GM19238 (cell line): ENCODE measurements at regions not wholly inside any gene's neighbourhood (a gene's known extent, or its start where the extent isn't known, plus 50 kb on each side); places are given as distances from the start of the nearest gene placed in this dataset.
"Not testable (repeated sequence)": the region's sequence is repeated elsewhere in the genome, so short reads cannot be mapped to it uniquely, and the experiment has no call there.

Source experiments
- DNase-seq: peaks from one replicate; pipeline ENCODE4 v3.0.0; 2011; ENCODE audit warnings: low spot score; ENCODE audit not compliant: insufficient read length

DNA sequence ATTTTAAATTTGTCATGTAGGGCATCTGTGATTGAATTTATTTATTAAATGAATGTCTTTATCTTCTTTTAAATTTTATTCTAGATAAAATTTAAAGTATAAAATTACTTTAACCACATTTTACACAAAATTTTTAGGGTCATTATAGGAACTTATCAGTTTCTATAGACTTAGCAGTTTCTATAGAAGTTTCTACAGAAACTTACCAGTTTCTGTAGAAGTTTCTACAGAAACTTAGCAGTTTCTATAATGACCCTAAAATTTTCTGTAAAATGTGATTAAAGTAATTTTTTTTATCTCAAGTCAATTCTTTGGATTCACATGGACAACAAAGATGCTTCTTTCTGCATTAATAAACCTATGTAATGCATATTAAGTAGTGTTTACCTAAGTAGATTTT lies 565.9 kb upstream of the TECRL start:
- DNase-seq, result no peak

DNA sequence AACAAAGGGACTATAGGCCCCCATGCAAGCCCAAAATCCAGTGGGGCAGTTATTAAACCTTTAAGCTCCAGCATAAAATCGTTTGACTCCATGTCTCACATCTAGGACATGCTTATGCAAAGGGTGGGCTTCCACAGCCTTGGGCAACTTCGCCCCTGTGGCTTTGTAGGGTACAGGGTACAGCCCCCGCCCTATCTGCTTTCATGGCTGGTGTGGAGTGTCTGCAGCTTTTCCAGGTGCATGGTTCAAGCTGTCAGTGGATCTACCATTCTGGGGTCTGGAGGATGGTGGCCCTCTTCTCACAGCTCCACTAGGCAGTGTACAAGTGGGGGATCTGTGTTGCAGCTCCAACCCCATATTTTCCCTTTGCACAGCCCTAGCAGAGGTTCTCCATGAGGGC lies 559.8 kb upstream of the TECRL start:
- DNase-seq, result no peak

DNA sequence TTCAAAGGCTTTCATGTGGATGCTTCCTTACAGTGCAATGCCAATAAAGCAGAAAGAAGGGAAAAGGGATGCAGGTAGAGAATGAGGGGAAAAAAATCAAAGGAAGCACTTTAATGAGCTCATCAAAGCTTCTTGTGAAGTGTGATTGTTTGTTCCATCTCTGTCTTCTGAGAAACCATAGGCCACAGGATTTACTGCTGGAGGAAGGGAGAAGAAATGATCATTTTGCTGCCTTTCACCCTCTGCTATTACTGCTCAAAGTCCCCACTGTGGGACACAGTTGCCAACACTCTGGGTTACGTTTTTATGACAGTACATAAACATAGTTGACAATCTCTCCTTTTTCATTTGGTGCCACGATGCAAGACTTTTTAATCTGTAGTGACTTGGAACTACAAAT lies 558.0 kb upstream of the TECRL start:
- DNase-seq, result no peak

DNA sequence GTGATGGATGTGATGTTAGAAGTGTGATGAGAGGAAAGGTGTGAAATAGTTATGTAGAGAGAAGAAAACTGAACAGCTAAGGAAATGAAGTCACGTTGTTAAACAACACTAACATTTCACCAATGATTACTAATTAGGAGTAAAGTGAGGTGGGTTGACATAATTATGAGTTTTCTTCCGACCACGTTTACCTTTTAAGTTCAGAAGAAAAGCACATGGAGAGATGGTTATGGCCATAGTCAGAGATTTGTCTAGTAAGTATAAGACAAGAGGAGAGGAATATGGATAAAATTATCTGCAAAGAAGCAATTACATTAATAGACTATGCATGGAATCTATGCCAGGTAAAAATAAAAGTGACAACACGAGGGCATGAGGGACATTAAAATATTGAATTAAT lies 551.3 kb upstream of the TECRL start:
- no peak for DNase-seq

DNA sequence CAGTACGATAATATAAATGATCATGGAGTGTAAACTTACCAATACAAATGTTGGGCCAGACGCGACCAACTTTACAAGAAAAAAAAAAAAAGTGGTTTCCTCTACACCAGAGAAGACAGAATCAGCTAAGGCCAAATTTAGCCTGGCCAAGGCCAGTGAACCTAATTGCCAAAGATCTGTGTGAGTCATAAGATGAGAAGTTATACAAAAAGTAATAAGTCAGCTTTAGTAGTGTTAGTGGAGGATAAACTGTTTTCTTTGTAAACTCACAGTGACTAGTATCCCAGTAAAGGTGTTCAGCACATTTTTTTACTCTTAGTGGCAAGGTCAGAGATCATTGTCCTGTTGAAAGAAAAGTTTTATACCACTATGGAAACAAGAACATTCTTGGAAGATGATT lies 531.4 kb upstream of the TECRL start:
- no peak for DNase-seq

DNA sequence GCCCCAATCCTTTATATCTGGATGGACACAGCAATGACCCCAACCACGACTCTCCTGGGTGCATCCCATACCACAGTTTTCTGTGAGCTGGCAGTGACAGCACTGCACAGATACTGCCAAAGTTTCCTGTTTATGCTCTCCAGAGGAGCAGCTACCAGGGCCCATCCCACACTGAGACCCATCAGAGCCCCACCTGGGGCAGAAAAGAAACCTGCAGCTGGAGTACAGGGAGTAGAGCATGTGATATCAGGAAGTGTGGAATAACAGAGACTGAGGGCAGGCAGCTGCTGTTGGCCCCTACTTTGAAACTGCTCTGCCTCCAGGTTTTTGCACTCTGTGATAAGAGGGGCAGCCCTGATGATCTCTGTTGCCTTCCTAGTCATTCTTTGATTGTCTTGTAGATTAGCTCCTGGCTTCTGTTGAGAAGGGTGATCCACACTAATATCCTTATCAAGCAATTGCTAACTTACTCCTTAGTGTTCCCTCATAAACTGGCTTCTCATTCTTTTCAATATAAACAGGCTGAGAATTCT lies 526.3 kb upstream of the TECRL start:
- DNase-seq, result no peak

DNA sequence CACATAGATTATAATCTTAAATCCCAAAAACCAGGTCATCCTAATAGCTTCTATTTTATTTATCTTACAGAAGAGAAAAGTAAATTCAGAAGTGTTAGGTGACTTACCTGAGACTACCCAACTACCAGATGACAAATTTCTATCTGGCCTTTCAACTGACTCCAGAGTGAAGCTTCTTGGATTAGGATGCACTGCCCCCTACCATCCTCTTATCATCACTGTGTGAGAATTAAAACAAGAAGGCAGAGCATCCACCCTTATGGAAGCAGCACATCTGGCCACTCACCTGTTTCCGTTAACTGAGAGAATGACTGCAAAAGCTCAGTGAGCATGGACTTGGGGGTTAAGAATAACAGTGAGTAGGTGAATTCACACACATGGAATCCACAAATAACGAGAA lies 502.6 kb upstream of the TECRL start:
- no peak for DNase-seq

DNA sequence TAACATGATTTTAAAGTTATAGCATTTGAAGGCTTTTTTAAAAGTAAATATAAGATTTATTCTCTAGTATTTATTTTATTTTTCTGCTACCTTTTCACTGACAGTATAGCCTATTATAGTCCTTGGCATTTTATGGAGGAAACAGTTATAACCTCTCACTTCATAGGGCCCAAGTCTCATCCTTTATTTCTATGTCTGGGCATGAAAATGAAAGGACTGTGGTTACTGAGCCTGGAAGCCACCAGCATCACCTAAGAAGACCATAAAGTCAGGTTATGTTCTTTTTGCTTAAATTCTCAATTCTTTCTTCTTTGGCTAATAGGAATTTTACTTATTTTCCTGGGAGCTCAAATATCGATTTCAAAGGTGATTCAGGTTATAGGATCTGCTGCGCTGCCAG lies 494.7 kb upstream of the TECRL start:
- DNase-seq, result no peak

DNA sequence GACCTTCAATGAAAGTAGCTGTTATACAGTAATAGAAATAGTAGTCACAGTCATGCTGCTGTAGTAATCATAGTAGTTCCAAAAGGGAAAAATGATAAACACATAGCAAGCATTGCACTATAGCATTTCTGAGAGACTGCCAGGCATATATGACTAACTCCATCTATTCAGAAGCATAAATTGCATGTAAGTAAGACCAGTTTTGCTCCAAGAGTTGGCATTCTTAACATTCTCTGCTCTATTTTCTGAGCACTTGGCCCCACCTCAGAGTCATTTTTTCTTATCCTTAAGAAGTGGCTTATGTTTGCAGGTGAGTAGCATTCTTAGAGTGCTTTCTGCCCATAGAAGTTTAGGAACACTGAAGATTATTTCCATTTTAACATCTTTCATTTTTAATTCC lies 490.3 kb upstream of the TECRL start:
- no peak for DNase-seq

DNA sequence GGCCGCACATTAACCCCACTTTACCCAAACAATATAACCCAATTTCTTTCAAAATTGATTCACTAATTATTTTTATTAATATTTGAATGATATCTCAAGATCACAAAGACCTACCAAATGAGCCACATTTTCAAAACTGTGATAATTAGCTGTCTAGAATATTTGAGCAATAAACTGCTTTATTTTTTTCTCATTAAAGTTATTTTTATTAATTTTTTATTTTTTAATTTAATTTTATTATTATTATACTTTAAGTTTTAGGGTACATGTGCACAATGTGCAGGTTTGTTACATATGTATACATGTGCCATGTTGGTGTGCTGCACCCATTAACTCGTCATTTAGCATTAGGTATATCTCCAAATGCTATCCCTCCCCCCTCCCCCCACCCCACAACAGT lies 489.8 kb upstream of the TECRL start:
- not testable (repeated sequence) for DNase-seq

DNA sequence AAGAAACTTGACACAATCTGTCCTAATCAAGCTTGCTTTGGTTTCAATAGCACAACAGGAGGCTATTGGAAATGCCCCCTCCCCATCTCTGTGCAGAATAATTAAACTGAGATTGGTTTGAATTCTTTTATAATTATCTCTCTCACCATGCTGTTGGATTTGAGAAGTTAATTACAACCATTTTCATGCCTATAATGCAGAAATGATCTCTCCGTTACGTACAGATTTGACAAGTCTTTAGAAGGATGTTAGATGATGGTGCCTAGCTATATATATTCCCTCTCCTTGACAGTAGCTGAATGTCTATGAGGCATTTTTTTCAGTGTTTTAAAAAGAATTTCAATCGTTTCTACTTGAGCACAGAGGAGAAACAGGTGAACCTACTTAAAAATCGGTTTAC lies 488.4 kb upstream of the TECRL start:
- DNase-seq, result no peak

DNA sequence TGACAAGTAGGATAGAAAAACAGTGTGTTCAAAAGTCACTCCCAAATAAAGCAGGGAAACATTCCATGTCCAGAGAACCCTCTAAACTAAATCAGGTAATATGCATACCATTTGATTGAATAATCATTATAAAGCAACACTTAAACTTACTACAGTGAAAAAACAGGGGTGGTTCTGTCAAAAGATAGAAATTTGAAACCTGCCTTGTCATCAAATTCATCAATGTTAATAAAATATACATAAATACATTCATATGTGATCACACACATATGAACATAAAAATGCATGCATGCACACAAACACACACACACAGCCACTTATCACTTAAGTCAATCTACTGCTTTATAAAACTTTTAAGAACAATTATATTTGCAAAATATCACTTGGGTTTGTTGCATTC lies 485.8 kb upstream of the TECRL start:
- DNase-seq, result no peak

DNA sequence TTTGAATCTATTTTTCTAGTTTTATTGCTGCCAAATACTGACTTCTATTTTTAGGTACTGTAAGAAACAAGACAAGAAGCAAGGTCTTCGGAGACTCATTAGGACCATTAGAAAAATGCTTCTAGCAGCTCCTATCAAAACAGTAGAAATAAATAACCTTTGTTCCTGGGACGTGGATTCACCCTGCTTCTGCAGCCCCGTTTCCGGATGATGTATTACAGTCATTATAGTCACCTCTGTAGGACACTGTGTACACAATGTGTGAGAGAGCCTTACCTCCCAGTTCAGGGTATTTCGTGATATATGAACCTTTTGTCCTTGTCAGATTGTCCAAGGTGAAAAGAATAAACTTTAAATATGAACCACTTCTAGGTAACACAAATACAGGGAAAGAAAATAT lies 484.0 kb upstream of the TECRL start:
- DNase-seq, result no peak

DNA sequence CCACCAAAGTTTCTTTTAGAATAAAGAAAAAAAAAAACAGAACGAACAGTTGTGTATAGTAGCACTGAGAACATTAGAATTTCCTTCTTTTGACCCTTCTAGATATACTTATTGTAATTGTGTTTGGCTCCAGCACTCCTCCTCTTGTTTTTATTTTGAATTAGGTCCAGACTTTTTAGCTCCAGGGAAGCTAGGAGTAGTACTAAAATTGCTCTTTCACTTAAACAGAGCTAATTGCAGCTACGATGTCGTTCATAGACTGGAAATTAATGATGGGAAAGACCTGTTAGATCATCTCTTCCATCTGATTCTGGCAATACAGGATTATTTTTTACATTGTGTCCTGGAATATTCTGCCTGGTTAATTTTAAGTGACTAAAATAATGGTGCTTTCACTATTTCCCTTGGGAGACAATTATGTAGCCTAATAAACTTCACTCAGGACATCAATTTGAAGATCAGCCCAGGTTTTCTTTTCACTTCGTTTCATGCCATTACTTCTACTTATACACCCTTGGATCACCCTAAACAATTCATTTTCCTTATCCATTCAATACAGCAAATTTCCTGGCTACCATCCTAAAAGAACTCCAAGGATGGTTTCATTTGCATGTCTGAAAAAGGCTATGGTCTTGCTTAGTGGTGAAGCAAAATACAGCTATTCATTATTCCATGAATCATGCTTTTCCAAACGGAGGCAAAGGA lies 480.8 kb upstream of the TECRL start:
- DNase-seq, result no peak

DNA sequence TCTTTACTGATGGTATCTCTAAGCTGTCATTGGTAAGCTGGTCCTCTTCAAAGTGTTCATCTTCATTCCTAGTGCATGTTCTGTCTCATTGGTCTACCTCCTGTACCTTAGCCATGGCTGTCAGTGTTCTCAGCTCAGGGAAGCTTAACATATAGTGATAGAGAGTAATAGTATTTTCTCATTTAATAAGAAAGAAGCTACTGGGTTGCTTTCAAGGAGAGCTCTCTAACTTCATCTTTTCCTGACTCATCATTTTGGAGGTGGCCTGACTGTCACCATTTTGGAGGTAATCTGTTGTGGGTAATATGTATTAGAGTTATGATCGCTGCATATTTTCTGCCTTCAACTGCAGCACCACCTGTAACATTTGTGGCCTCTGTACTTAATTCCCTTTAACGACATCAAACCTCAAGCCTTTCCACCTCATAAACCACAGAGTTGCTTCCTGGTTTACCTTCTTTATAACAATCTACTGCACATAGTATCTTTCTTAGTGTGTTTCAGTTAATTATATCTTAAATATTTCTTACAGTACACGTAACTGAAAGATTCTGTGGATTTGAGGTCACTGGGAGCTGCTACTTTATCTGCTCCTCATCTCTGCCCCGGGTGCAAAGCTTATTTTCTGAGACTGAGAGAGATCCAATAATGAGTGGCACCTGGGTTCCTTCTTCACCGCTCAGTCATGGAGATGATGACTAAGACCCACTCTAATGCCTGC lies 474.0 kb upstream of the TECRL start:
- DNase-seq, result no peak

DNA sequence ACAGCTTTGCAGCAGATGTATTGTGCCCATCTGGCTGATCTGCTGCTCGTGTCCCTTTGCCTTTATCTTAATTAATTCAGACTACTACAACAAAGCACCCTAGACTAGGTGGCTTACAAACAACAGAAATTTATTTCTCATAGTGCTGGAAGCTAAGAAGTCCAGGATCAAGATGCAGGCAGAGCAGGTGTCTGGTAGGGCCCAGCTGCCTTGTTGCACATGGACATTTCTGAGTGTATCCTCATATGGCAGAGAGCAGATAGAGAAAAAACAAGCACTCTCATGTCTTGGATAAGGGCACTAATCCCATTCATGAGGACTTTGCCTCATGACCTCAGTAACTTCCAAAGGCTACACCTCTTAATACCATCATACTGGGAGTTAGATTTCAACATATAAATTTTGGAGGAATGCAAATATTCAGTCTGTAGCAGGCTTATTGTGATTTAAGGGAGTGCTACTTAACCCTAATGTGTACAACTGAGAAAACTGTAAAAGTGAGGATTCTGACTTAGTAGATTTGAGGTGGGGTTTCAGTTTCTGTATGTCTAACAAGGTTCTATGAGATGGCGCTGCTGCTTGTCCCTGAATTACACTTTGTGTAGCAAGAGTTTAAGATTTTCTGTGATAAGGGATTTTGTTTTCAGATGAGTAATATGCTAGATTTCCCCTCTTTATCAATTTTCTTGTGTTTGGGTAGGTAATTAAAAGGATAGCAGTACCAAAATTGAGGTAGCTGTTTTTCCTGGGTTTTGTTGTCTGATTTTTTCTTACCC lies 473.2 kb upstream of the TECRL start:
- no peak for DNase-seq

DNA sequence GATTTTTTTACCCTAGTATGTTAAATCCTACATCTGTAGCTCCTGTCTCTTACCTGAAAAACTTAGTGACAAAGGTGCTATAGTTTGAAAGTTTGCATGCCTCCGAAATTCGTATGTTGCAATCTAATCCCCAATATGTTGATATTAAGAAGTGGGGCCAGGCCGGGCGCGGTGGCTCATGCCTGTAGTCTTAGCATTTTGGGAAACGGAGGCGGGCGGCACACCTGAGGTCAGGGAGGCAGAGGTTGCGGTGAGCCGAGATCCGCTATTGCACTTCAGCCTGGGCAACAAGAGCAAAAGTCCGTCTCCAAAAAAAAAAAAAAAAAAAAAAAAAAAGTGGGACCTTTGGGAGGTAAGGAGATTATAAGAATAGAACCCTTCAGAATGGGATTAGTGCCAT lies 471.3 kb upstream of the TECRL start:
- no peak for DNase-seq

DNA sequence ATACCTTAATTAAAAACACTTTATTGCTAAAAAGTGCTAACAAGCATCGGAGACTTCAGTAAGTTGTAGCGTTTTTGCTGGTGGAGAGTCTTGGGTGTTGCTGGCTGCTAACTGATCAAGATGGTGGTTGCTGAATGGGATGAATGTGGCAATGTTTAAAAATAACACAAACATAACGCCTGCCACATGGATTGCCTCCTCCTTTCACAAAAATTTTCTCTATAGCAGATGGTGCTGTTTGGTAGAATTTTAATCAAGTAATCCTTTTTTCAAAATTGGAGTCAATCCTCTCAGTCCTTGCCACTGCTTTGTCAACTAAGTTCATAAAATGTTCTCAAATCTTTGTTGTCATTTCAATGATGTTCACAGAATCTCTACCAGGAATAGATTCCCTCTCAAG lies 466.8 kb upstream of the TECRL start:
- DNase-seq, result no peak

DNA sequence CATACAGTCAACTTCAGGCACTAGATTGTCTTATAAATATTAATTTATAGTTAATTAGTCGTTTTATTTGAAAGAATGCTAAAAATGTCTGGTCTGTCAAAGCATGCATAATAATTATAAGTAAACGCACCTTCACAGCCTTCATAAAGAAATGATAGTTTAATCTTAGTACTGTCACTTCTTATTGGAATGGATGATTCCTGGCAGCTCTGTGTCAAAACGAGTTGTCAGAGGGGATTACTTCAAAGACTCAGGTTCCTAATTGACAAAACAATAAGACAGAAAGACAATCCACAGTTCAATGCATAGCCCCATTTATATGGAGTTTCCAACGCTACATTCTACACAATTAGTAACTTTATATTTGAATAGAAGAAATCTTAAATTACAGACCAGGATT lies 461.3 kb upstream of the TECRL start:
- no peak for DNase-seq

DNA sequence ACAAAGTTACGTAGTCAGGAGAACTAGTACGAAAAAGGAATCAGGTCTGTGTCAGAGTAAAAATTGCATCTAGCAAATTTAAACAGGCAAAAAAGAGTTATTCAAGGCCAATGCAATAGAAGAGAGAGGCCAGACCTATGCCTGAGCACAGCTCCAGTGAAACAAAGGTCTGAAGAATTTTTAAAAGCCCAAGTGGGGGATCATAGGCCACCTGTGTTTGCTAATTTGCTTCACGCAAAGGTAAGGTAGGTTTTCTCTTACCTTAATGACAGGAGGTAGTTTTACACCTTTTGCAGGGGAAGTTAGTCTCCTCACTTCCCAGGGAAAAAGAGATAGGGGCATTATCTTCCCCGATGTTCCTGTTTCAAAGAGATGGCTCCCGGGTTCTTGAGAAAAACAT lies 448.6 kb upstream of the TECRL start:
- no peak for DNase-seq

DNA sequence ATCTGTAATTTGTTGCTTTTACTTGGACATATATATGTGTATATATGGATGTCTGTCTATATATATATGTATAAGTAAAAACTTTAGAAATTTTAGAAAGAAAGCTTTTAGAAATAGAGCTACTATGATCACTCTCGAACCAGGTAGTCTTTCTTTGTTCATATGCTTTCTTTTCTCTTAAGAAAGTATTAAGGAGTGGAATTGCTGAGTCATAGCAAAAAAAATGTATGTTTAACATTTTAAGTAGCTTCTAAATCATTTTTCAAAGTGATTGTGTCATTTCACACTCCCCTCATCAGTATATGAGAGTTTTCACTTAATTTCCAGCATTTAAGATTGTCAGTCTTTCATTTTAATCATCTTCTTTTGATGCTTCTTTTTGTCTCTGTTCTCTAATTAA lies 447.9 kb upstream of the TECRL start:
- no peak for DNase-seq

DNA sequence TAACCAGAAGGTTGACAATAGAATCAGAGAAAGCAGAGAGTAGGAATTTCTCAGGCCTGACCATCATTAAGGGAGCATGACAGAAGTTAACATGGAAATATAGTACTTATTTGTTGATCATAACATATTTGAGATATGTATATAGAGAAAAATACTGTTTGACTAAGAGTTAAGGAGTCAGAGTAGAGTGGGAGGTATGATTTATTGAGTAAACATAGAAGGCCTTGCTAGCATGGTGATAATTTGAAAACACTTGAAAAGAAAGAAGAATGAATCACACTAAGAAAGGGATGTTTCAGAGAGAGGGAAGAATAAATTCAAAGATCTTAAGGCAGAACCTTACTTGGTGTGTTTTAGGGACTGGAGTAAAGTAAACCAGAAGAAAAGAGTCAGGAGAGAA lies 437.2 kb upstream of the TECRL start:
- no peak for DNase-seq
